Neuron (in vitro differentiated cells): ENCODE measurements at regions not wholly inside any gene's neighbourhood (a gene's known extent, or its start where the extent isn't known, plus 50 kb on each side); places are given as distances from the start of the nearest gene placed in this dataset.
"Not testable (repeated sequence)": the region's sequence is repeated elsewhere in the genome, so short reads cannot be mapped to it uniquely, and the experiment has no call there.

Experiments
- H2AFZ ChIP-seq: one replicate; pipeline ENCODE4 v1.6.1; 2013; ENCODE audit warnings: low read depth, mild to moderate bottlenecking, inconsistent platforms, low read length, moderate library complexity
- H3K27me3 ChIP-seq: one replicate; pipeline ENCODE4 v1.6.1; 2013; ENCODE audit warnings: low read length; ENCODE audit not compliant: insufficient read depth
- H3K36me3 ChIP-seq: one replicate; pipeline ENCODE4 v1.6.1; 2013; ENCODE audit warnings: low read length; ENCODE audit not compliant: insufficient read depth
- H3K4me1 ChIP-seq: one replicate; pipeline ENCODE4 v1.6.1; 2013; ENCODE audit warnings: low read length; ENCODE audit not compliant: insufficient read depth
- H3K4me3 ChIP-seq: 2 replicates; pipeline ENCODE4 v1.5.1; 2013; ENCODE audit warnings: mild to moderate bottlenecking, low read length, moderate library complexity
- H3K9me3 ChIP-seq: one replicate; pipeline ENCODE4 v1.6.1; 2013; ENCODE audit warnings: low read length

DNA sequence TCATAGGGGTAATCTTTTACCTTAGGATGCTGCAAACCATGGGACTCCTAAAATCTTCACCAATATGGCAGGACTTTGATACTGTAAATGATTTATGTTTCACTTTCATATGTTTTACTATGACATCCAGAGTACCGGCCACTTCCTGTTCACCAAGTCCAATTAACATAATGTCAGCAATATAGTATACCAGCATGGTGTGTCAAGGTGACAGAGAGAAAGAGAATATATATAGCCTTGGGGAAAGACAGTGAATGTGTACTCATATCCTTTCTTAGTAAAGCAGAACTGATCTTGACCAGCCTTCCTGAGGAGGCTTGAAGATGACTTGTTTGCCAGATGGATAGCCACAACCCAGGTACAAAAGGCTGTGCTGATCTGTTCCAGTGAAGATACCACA, 127.9 kb downstream of the NRN1 start:
- Histone ChIP-seq H3K4me3 (no peak overlapping the region), H3K36me3 (no peaks in the 10 kb centered on the region), H3K4me1 (no peaks in the 10 kb centered on the region), H2AFZ (no peak overlapping the region), H3K27me3 (no peaks in the 10 kb centered on the region), H3K9me3 (no peaks in the 10 kb centered on the region)

DNA sequence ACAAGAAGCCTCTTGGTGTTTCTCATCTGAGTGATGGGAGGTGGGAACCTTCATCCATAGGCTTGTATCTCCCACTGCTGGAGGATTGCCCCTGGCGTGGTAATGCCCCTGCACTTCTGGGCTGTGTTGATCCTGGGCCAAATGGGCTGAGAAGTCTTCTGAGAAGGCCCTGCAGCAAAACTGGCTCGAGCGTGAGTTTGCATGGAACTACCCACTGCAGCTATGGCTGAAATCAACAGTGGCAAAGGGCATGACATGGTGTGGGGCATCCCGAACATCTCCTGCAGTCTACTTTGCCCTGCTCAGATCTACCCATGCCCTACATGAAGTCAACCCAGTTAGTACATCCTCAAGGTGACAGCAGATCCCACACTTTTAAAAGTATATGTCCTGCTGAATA, 130.6 kb downstream of the NRN1 start:
- no peaks in the 10 kb centered on the region for H3K27me3 ChIP-seq
- no peaks in the 10 kb centered on the region for H3K4me1 ChIP-seq
- H3K36me3 ChIP-seq = no peaks in the 10 kb centered on the region
- no peak overlapping the region for H2AFZ ChIP-seq
- no peak overlapping the region for H3K4me3 ChIP-seq
- H3K9me3 ChIP-seq = no peaks in the 10 kb centered on the region

DNA sequence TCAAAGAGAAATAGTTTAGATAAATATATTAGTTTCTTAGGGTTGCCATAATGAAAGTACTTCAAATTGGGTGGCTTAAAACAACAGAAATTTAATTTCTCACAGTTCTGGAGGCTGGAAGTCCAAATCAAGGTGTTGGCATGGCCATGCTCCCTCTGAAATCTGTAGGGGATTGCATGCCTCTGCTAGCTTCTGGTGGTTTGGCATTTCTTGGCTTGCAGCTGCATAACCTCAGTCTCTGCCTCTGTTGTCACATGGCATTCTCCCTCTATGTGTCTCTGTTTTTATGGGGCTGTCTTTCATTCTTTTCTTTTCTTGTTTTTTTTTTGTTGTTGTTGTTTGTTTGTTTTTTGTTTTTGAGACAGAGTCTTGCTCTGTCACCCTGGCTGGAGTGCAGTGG, 132.7 kb downstream of the NRN1 start:
- not testable (repeated sequence) for H3K27me3 ChIP-seq, H3K4me1 ChIP-seq, H3K4me3 ChIP-seq, H2AFZ ChIP-seq, H3K9me3 ChIP-seq, H3K36me3 ChIP-seq

DNA sequence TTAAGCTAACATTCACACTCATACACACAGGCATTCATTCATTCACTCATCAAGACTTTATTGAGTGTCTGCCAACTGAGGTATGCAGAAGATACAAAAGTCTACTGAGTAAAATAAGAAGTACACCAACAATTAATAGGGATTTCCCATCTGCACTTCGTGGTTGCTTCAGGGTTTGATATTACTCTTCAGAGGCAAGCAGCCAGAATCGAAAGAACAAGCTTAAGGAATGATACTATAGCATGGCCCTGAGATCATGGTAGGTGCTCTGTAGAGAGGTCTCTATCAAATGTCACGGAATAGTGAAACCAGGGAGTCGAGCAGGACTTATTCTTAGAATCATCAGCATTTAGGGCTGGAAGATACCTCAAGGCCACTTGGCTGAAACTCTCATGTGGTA, 135.4 kb downstream of the NRN1 start:
- no peaks in the 10 kb centered on the region for H3K27me3 ChIP-seq
- no peaks in the 10 kb centered on the region for H3K36me3 ChIP-seq
- H3K4me1 ChIP-seq = no peaks in the 10 kb centered on the region
- no peak overlapping the region for H2AFZ ChIP-seq
- no peaks in the 10 kb centered on the region for H3K9me3 ChIP-seq
- no peak overlapping the region for H3K4me3 ChIP-seq

DNA sequence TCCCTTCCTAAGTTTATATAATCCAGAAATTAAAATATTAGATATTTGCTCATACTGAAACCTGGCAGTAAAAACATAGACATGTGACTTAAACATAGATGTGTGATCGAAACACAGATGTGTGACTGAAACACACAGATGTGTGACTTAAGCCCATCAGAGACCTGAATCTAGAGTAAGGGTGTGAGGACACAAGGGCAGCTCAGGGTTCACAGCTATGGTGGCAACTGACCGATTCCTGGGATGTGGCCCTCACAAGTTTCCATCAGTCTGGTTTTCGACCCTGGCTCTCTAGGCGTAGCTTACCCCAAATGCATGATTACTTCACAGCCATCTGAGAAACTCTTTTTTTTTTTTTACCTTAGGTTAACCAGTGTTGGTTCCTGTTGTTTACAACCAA, 137.0 kb downstream of the NRN1 start:
- no peaks in the 10 kb centered on the region for H3K4me1 ChIP-seq
- no peaks in the 10 kb centered on the region for H3K36me3 ChIP-seq
- H3K4me3 ChIP-seq = no peak overlapping the region
- H3K9me3 ChIP-seq = no peaks in the 10 kb centered on the region
- H3K27me3 ChIP-seq = no peaks in the 10 kb centered on the region
- H2AFZ ChIP-seq = no peak overlapping the region

DNA sequence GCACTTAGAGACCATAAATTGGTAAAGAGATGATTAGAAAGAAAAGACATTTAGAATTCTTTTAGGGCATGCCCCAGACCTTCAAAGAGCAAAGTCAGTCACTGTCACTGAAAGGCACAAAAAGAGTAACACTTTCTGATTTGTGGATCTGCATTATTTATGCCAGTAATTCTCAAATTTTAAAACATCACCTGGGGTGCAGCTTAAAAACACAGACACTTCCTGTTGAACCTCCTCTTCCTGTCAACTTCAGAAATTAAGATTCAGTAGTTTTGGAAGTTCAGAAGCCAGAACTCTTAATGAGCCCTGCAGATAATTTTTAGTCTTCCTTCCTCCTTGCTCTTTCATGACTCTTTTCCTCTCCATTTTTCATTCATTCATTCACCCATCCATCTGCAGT, 137.5 kb downstream of the NRN1 start:
- no peaks in the 10 kb centered on the region for H3K36me3 ChIP-seq
- H3K9me3 ChIP-seq = no peaks in the 10 kb centered on the region
- no peaks in the 10 kb centered on the region for H3K27me3 ChIP-seq
- H2AFZ ChIP-seq = no peak overlapping the region
- no peak overlapping the region for H3K4me3 ChIP-seq
- no peaks in the 10 kb centered on the region for H3K4me1 ChIP-seq

DNA sequence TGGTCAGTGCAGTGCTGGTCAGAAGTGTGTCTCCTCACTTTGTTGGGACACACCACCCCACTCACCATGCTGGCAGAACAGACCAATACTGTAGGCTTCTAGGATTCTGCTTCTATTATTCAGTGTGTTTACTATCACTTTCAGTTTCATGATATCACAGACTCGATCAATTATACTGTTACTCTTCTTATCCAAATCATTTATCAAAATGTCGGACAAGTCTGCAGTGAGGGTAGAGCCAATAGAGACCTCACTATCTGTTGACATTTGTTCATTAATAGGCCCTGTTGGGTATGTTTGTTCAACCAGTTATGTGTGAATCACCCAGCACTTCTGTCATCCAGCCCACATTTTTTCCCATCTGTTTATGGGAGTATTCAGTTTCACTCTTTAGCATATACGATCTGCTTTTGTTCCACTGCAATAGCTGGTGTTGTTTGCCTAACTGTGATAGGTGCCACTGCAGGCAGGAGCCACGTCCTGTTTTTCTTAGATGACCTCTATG, 140.1 kb downstream of the NRN1 start:
- Histone ChIP-seq H2AFZ (no peak overlapping the region), H3K36me3 (no peaks in the 10 kb centered on the region), H3K4me1 (no peaks in the 10 kb centered on the region), H3K9me3 (no peaks in the 10 kb centered on the region), H3K4me3 (no peak overlapping the region), H3K27me3 (no peaks in the 10 kb centered on the region)

DNA sequence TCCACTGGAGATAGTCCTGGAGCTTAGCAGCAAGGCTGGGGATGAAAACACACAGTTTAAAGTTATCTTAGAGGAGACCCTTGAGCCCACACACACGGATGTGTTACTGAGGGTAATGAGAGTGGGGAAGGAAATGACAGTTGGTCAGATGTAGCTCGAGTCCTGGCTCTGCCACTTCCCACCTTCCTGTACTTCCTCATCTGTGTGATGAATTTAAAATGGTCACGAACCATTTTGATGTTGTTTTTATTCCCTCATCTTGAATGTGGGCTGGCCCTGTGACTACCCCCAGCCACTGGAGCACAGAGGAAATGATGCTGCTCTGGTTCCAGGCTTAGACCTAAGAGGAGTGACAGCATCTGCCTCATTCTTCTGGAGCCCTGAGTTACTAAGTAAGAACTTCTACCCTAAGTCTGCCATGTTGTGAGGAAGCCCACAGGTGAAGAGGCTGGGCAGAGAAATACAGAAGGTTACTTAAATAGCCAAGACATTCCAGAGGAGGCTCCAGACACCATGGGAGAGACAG, 141.2 kb downstream of the NRN1 start:
- no peak overlapping the region for H3K4me3 ChIP-seq
- no peaks in the 10 kb centered on the region for H3K27me3 ChIP-seq
- no peak overlapping the region for H2AFZ ChIP-seq
- H3K9me3 ChIP-seq = no peaks in the 10 kb centered on the region
- no peaks in the 10 kb centered on the region for H3K4me1 ChIP-seq
- no peaks in the 10 kb centered on the region for H3K36me3 ChIP-seq

DNA sequence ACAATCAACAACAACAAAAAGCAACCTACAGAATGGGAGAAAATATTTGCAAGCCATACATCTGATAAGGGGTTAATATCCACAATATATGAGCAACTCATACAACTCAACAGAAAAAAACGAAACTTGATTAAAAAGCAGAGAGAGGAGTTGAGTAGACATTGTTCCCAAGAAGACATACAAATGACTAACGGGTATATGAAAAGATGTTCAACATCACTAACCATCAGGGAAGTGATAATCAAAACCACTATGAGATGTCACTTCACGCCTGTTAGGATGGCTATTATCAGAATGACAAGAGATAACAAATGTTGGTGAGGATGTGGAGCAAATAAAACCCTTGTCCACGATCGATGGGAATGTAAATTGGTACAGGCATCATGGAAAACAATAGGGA, 145.9 kb downstream of the NRN1 start:
- no peaks in the 10 kb centered on the region for H3K36me3 ChIP-seq
- H3K9me3 ChIP-seq = no peaks in the 10 kb centered on the region
- no peaks in the 10 kb centered on the region for H3K27me3 ChIP-seq
- H2AFZ ChIP-seq = no peak overlapping the region
- no peak overlapping the region for H3K4me3 ChIP-seq
- no peaks in the 10 kb centered on the region for H3K4me1 ChIP-seq

DNA sequence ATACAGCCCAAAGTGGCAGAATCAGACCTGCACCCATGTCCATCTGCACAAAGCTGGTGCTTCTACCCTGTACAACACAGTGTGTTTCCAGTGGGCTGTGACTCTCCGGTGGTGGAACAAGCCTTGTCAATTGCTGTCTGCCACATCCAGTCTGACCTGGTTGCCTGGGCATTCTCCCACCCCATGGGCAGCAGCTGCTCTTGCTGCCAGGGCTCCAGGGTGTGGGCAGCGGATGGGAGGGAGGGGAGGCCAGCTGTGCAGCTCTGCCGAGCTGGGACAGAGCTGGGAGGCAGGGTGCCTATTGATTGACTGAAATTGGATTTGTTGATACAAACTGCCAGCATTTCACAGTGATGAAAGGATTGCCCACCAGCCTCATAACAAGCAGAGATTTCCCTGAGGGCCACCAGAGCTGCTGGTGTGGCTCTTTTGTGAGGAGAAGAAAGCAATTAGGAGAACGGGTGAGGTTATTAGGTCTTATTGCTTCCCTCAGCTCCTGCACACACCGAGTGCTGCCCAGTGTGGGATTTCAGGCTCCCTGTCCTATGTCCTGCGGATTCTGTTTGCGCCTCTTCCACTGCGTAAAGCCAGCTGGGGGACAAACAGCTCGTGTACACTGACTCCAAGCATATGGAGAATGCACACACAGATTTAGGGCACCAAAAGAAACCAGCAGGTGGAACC, 150.8 kb downstream of the NRN1 start:
- Histone ChIP-seq H3K36me3 (no peaks in the 10 kb centered on the region), H3K4me3 (no peak overlapping the region), H3K4me1 (peaks cover 2% of the 10 kb centered on the region), H3K9me3 (no peaks in the 10 kb centered on the region), H2AFZ (no peak overlapping the region), H3K27me3 (peaks cover 16% of the 10 kb centered on the region)

DNA sequence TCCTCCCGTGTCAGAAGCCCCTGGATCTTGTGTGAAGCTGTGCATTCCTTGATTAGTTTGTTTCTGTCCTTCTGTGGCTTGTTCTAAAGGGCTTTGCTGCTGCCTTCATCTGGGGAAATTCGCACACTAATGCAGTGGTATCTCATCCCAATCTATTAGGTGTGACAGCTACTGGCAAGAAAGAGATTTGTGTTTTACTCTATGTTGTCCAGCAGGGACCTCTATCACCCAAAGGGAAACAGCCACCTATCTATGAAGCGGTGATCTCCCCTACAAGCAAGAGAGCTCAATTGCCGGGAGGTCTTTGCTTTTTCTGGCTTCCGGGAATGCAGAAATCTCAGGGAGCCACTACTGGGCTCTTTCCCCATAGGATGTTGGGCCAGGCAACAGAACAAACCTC, 151.8 kb downstream of the NRN1 start:
- Histone ChIP-seq H3K27me3 (peaks cover 24% of the 10 kb centered on the region), H3K4me3 (no peak overlapping the region), H3K9me3 (no peaks in the 10 kb centered on the region), H3K36me3 (no peaks in the 10 kb centered on the region), H2AFZ (no peak overlapping the region), H3K4me1 (peaks cover 5% of the 10 kb centered on the region)

DNA sequence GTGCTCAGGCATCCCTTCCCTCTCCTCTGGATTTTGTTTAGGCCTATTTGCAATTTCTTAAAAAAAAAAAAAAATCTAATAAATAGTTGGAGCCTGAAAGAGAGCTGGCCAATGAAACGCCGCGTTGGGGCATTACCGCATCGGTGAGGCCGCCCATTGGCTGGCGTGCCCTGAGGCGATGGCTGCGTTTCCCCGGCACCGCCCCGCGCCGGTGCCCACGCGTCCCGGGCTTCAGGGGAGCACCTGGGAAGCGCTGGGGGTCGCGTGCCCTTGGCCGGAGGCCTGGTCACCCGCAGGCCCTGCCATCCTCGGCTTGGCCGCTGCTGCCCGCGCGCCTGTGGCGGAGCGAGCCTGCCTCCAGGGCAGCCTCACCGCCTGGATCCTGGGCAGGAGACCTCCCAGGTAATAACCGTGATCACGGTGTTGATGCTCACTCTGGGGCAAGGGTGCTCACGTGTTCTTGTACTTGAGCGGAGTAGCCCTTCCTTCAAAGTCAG, 155.4 kb downstream of the NRN1 start:
- H3K9me3 ChIP-seq = peaks cover 2% of the 10 kb centered on the region
- no peaks in the 10 kb centered on the region for H3K36me3 ChIP-seq
- H3K27me3 ChIP-seq = peaks cover 32% of the 10 kb centered on the region
- peaks cover 5% of the 10 kb centered on the region for H3K4me1 ChIP-seq
- no peak overlapping the region for H2AFZ ChIP-seq
- H3K4me3 ChIP-seq = peak overlapping the region; percentile 16

DNA sequence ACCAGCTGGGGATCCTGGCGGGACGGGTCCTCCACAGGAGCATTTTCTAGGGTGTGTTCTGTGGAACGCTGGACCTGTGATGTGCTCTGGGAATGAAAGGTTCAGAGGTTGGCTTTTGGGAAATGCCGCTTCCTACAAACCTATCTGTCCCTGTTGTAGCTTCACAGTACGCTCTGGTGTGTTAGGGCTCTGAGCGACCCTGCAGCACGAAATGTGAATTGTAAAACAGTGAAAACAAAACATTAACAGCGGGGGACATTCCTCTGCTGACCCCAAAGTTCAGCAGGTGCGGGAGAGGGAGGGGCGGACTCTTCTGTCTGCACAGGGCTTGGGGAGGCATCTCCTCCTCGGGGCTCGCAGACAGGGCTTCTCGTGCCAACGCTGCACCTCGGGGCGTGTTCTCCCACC, 155.9 kb downstream of the NRN1 start:
- H3K36me3 ChIP-seq = no peaks in the 10 kb centered on the region
- H2AFZ ChIP-seq = no peak overlapping the region
- peaks cover 2% of the 10 kb centered on the region for H3K9me3 ChIP-seq
- H3K27me3 ChIP-seq = peaks cover 34% of the 10 kb centered on the region
- H3K4me1 ChIP-seq = peaks cover 5% of the 10 kb centered on the region
- H3K4me3 ChIP-seq = peak overlapping the region; percentile 9

DNA sequence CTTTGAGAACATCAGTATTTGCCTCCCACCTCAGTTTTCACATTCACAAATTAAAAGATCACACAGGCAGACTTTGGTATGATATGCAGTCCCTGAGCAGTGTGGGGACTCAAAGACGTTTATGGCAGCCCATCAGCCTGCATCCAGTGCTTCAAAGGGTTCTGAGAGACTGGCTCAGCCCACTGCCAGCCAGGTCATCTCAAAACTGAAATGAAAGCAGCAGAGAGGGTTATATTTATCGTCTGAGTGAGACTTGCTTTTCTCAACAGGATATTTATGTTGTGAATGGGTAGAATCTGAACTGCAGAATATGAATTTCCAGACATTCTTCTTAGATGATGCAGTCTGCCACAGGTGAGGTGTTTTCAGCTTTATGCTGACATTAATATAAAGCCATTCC, 159.8 kb downstream of the NRN1 start:
- H3K36me3 ChIP-seq = no peaks in the 10 kb centered on the region
- no peak overlapping the region for H2AFZ ChIP-seq
- peaks cover 5% of the 10 kb centered on the region for H3K4me1 ChIP-seq
- peaks cover 23% of the 10 kb centered on the region for H3K27me3 ChIP-seq
- H3K9me3 ChIP-seq = peaks cover 2% of the 10 kb centered on the region
- H3K4me3 ChIP-seq = no peak overlapping the region
